NCI-H2171 (cell line): ENCODE measurements at regions not wholly inside any gene's neighbourhood (a gene's known extent, or its start where the extent isn't known, plus 50 kb on each side); places are given as distances from the start of the nearest gene placed in this dataset.

Experiments
- DNase-seq: peaks from one replicate; lab custom pipeline; 2025; lab: John Stamatoyannopoulos, UW

- DNase-seq, result no peak
Measured at GRCh38 chr13:30845297-30846214, 60.5 kb upstream of the MEDAG start.

GRCh38 chr13:30846311-30846710 lies 59.8 kb upstream of the MEDAG start:
- DNase-seq, result no peak

- no peak for DNase-seq
Measured at GRCh38 chr13:30846866-30847265, 59.2 kb upstream of the MEDAG start.

GRCh38 chr13:30847650-30848307 lies 58.3 kb upstream of the MEDAG start:
- DNase-seq, result no peak

- DNase-seq, result no peak
Measured at GRCh38 chr13:30848332-30849027, 57.6 kb upstream of the MEDAG start.

- DNase-seq, result no peak
Measured at GRCh38 chr13:30849611-30850010, 56.5 kb upstream of the MEDAG start.

GRCh38 chr13:30850204-30850866 lies 55.7 kb upstream of the MEDAG start:
- no peak for DNase-seq

- no peak for DNase-seq
Measured at GRCh38 chr13:30850867-30851211, 55.2 kb upstream of the MEDAG start.

GRCh38 chr13:30851697-30852096 lies 54.4 kb upstream of the MEDAG start:
- no peak for DNase-seq

GRCh38 chr13:30855569-30855968 lies 50.5 kb upstream of the MEDAG start:
- no peak for DNase-seq

- DNase-seq, result no peak
Measured at GRCh38 chr13:30856005-30856790, 49.9 kb upstream of the MEDAG start.
